NB4 (cell line): ENCODE measurements at regions not wholly inside any gene's neighbourhood (a gene's known extent, or its start where the extent isn't known, plus 50 kb on each side); places are given as distances from the start of the nearest gene placed in this dataset.
"Not testable (repeated sequence)": the region's sequence is repeated elsewhere in the genome, so short reads cannot be mapped to it uniquely, and the experiment has no call there.

Source experiments
- CTCF ChIP-seq: IDR thresholded peaks from one replicate; pipeline ENCODE4 v1.5.1; 2012; ENCODE audit warnings: low read depth, low read length
- MAX ChIP-seq: IDR thresholded peaks from 2 replicates; pipeline ENCODE4 v1.6.1; 2011; ENCODE audit warnings: low read depth, low read length
- MYC ChIP-seq: IDR thresholded peaks from 2 replicates; pipeline ENCODE4 v1.6.1; 2011; ENCODE audit warnings: low read depth, low read length
- POLR2A ChIP-seq: IDR thresholded peaks from 2 replicates; pipeline ENCODE4 v1.6.1; 2011; ENCODE audit warnings: mild to moderate bottlenecking; ENCODE audit not compliant: insufficient read length; ENCODE audit errors: extremely low read depth

- TF ChIP-seq POLR2A, MAX, CTCF, MYC: not testable (repeated sequence)
Observed at GRCh38 chr15:62683192-62683591, 359.4 kb upstream of the TPM1 start.
